OCI-LY7 (cell line): ENCODE measurements at regions not wholly inside any gene's neighbourhood (a gene's known extent, or its start where the extent isn't known, plus 50 kb on each side); places are given as distances from the start of the nearest gene placed in this dataset.

Experiments
- BruUV-seq: library from RNA; stranded (reverse); fragments of 400-500 nt; replicated peaks from 2 replicates; lab custom pipeline; 2021; lab: Mats Ljungman, UMichigan
- CTCF ChIA-PET: fragments of 300-600 bp; sonication (Branson Sonifier 250); formaldehyde crosslinking; loops from one replicate; lab custom pipeline; 2022; ENCODE audit warnings: antibody characterized with exemption; ENCODE audit not compliant: unreplicated experiment; lab: Charles Lee
- POLR2A ChIA-PET: fragments of 300-600 bp; sonication (Branson Sonifier 250); formaldehyde crosslinking; loops from one replicate; lab custom pipeline; 2022; ENCODE audit warnings: antibody characterized with exemption; lab: Charles Lee
- DNase-seq: peaks from one replicate; pipeline ENCODE4 v3.0.0-alpha.2; 2015; ENCODE audit warnings: low spot score
- H2AFZ ChIP-seq: fragments of 200-600 bp; sonication (generic), shearing (Covaris generic); 2 replicates; pipeline ENCODE4 v1.6.1; 2014; ENCODE audit warnings: mild to moderate bottlenecking, antibody characterized with exemption, low read length, moderate library complexity
- H3K27ac ChIP-seq: fragments of 200-600 bp; sonication (generic); 2 replicates; pipeline ENCODE4 v1.5.1; 2014; ENCODE audit warnings: mixed run types, low read depth, mild to moderate bottlenecking, moderate library complexity, low read length, inconsistent platforms; ENCODE audit not compliant: poor library complexity, severe bottlenecking
- H3K36me3 ChIP-seq: fragments of 200-600 bp; sonication (generic); 2 replicates; pipeline ENCODE4 v1.6.1; 2014; ENCODE audit warnings: mild to moderate bottlenecking, antibody characterized with exemption, low read length, moderate library complexity, mixed read lengths; ENCODE audit not compliant: insufficient read depth
- H3K4me1 ChIP-seq: fragments of 200-600 bp; sonication (generic); 2 replicates; pipeline ENCODE4 v1.5.1; 2014; ENCODE audit warnings: mild to moderate bottlenecking, low read length; ENCODE audit not compliant: insufficient read depth, poor library complexity, severe bottlenecking
- H3K4me2 ChIP-seq: fragments of 200-600 bp; sonication (generic); 2 replicates; pipeline ENCODE4 v1.6.1; 2014; ENCODE audit warnings: mild to moderate bottlenecking, low read length
- H3K4me3 ChIP-seq: fragments of 200-600 bp; sonication (generic); 2 replicates; pipeline ENCODE4 v1.5.1; 2014; ENCODE audit warnings: mild to moderate bottlenecking, low read depth, low read length; ENCODE audit not compliant: poor library complexity, severe bottlenecking
- H3K79me2 ChIP-seq: fragments of 200-600 bp; sonication (generic); 2 replicates; pipeline ENCODE4 v1.6.1; 2016; ENCODE audit warnings: low read depth, mild to moderate bottlenecking, low read length, moderate library complexity, mixed read lengths; ENCODE audit not compliant: insufficient read depth
- H3K9me2 ChIP-seq: fragments of 200-600 bp; sonication (generic); 2 replicates; pipeline ENCODE4 v1.6.1; 2016; ENCODE audit warnings: mild to moderate bottlenecking, low read length, mixed read lengths; ENCODE audit not compliant: insufficient read depth
- H3K9me3 ChIP-seq: fragments of 200-600 bp; sonication (generic); 2 replicates; pipeline ENCODE4 v1.6.1; 2014; ENCODE audit warnings: mild to moderate bottlenecking, mixed run types, low read length, mixed read lengths
- H4K20me1 ChIP-seq: fragments of 200-600 bp; sonication (generic); 2 replicates; pipeline ENCODE4 v1.6.1; 2014; ENCODE audit warnings: mild to moderate bottlenecking, antibody characterized with exemption, low read length, moderate library complexity, mixed read lengths; ENCODE audit not compliant: insufficient read depth
- EZH2phosphoT487 ChIP-seq: fragments of 200-600 bp; sonication (generic); IDR thresholded peaks from 2 replicates; pipeline ENCODE4 v1.6.1; 2018; ENCODE audit warnings: low read depth, borderline replicate concordance, mild to moderate bottlenecking, mixed run types, antibody characterized with exemption, low read length, moderate library complexity, mixed read lengths
- intact Hi-C: fragments of 100-400 bp; cut with micrococcal nuclease; formaldehyde crosslinking; loops from one replicate; pipeline ENCODE4 v1.10.0; 2022; ENCODE audit not compliant: unreplicated experiment
- TF ChIP-seq, protein P1 (sequence below): fragments of 200-600 bp; sonication (generic); conservative IDR thresholded peaks from 2 replicates; pipeline ENCODE4 v1.5.1; 2014; ENCODE audit warnings: mild to moderate bottlenecking, antibody characterized with exemption, low read length, moderate library complexity, mixed read lengths

DNA sequence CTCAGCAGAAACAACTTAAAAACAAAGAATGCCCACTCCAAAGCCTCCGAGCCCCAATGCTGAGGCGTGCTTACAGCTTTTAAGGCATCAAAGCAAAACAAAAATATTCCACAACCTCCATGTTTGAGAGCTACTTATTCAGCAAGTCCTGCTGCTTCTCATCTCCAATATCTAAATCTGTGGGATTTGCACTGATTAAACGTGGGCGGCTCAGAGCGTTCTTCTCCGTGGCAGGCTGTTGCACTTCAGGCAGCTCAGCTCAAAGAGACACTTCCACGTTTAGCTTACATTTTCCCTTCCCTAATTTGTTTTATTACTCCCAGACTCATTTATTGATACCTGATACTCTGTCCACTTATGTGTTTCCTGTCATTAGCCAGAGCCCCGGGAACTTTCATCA, 282.6 kb upstream of the MCTP2 start:
- POLR2A ChIA-PET = no interaction called here
- H3K4me2 ChIP-seq = no peak overlapping the region
- H3K36me3 ChIP-seq = no peaks in the 10 kb centered on the region
- CTCF ChIA-PET = no interaction called here
- H3K4me3 ChIP-seq = no peak overlapping the region
- no peak for DNase-seq
- no peaks in the 10 kb centered on the region for H3K9me3 ChIP-seq
- TF ChIP-seq EZH2phosphoT487 = no peak
- TF ChIP-seq, protein P1, sequence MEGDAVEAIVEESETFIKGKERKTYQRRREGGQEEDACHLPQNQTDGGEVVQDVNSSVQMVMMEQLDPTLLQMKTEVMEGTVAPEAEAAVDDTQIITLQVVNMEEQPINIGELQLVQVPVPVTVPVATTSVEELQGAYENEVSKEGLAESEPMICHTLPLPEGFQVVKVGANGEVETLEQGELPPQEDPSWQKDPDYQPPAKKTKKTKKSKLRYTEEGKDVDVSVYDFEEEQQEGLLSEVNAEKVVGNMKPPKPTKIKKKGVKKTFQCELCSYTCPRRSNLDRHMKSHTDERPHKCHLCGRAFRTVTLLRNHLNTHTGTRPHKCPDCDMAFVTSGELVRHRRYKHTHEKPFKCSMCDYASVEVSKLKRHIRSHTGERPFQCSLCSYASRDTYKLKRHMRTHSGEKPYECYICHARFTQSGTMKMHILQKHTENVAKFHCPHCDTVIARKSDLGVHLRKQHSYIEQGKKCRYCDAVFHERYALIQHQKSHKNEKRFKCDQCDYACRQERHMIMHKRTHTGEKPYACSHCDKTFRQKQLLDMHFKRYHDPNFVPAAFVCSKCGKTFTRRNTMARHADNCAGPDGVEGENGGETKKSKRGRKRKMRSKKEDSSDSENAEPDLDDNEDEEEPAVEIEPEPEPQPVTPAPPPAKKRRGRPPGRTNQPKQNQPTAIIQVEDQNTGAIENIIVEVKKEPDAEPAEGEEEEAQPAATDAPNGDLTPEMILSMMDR = no peak
- H3K79me2 ChIP-seq = no peaks in the 10 kb centered on the region
- H4K20me1 ChIP-seq = no peaks in the 10 kb centered on the region
- no peaks in the 10 kb centered on the region for H3K4me1 ChIP-seq
- no peak overlapping the region for H2AFZ ChIP-seq
- BruUV-seq = no TSS peak
- H3K9me2 ChIP-seq = no peaks in the 10 kb centered on the region
- H3K27ac ChIP-seq = no peak overlapping the region
- intact Hi-C loops = no loop called here

DNA sequence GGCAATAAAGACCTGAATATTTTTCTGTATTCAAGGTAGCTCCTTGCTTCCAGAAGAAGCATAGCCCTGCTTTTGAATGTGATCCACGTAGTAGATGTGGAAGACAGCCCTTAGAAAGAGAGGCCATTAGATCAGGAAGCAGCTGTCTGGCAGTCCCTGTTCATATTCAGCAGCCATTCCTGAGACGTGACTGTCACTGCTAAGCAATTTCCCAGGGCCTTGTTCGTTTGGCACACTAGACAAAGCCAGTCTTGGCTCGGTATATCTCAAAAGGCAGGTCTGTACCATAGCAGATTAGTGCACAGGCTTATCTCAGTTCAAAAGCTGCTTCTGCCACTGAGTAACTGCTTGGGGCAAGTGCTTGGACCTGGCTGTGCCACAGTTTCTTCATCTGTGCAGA, 287.8 kb upstream of the MCTP2 start:
- H3K27ac ChIP-seq = no peak overlapping the region
- no TSS peak for BruUV-seq
- H3K36me3 ChIP-seq = no peaks in the 10 kb centered on the region
- intact Hi-C loops = no loop called here
- no peaks in the 10 kb centered on the region for H3K79me2 ChIP-seq
- no peaks in the 10 kb centered on the region for H3K9me2 ChIP-seq
- ChIA-PET POLR2A (interaction anchor here (0.6 kb wide), 1 partner anchor 55 kb away, joined by 3 read pairs; no protein-coding TSS in a partner anchor), CTCF (no interaction called here)
- no peaks in the 10 kb centered on the region for H3K4me1 ChIP-seq
- H3K4me3 ChIP-seq = no peak overlapping the region
- DNase-seq = no peak
- no peak overlapping the region for H2AFZ ChIP-seq
- TF ChIP-seq EZH2phosphoT487 = no peak
- H3K4me2 ChIP-seq = no peak overlapping the region
- H4K20me1 ChIP-seq = no peaks in the 10 kb centered on the region
- H3K9me3 ChIP-seq = no peaks in the 10 kb centered on the region

DNA sequence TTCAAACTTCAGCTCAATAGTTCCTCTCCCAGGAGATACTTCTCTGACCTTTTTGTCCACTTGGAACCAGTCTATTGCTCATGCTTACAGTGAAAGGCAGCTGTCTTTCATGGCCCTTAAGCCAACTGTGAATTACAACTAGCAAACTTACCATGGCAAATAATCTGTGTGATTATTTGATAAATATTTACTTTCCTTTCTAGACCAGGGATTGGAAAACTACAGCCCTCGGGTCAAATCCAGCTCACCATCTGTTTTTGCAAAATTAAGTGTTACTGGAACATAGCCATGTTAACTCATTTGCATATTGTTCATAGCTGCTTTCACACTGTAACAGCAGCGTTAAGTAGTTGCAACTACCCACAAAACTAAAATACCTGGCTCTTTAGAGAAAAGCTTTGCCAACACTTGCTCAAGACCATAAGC, 289.1 kb upstream of the MCTP2 start:
- Histone ChIP-seq H3K9me3 (no peaks in the 10 kb centered on the region), H3K27ac (no peak overlapping the region), H3K4me2 (no peak overlapping the region), H2AFZ (no peak overlapping the region), H3K79me2 (no peaks in the 10 kb centered on the region), H3K36me3 (no peaks in the 10 kb centered on the region), H3K4me3 (no peak overlapping the region), H3K9me2 (no peaks in the 10 kb centered on the region), H3K4me1 (no peaks in the 10 kb centered on the region), H4K20me1 (no peaks in the 10 kb centered on the region)
- ChIA-PET POLR2A (interaction anchor here (1.5 kb wide), 1 partner anchor 12 kb away, joined by 3 read pairs; no protein-coding TSS in a partner anchor), CTCF (interaction anchor here (1.1 kb wide), 1 partner anchor 690 kb away, joined by 3 read pairs; no protein-coding TSS in a partner anchor)
- DNase-seq = no peak
- TF ChIP-seq EZH2phosphoT487 = no peak
- TF ChIP-seq, protein P1 = no peak
- intact Hi-C loops = no loop called here
- BruUV-seq = no TSS peak
